ENCODE measurements at regions not wholly inside any gene's neighbourhood (a gene's known extent, or its start where the extent isn't known, plus 50 kb on each side); places are given as distances from the start of the nearest gene placed in this dataset.

GRCh38 chr11:112374486-112375140 lies 114.0 kb upstream of the PLET1 start:
- TF ChIP-seq POLR2A (IDR thresholded peaks at IDR 0.05) (no peak), CTCF (IDR thresholded peaks at IDR 0.05) (no peak)

Measured in testis (tissue), 2 donors.